Adipocyte (in vitro differentiated cells): ENCODE measurements at regions not wholly inside any gene's neighbourhood (a gene's known extent, or its start where the extent isn't known, plus 50 kb on each side); places are given as distances from the start of the nearest gene placed in this dataset.
"Not testable (repeated sequence)": the region's sequence is repeated elsewhere in the genome, so short reads cannot be mapped to it uniquely, and the experiment has no call there.

Experiments used
- DNase-seq: peaks from one replicate; pipeline ENCODE4 v3.0.0-alpha.2; 2015; ENCODE audit warnings: low read depth
- H3K27me3 ChIP-seq: replicated peaks from 2 replicates; pipeline ENCODE4 v1.7.0; 2013; ENCODE audit warnings: mild to moderate bottlenecking, low read length, moderate library complexity; ENCODE audit not compliant: control insufficient read depth, insufficient read depth
- H3K36me3 ChIP-seq: 2 replicates; pipeline ENCODE4 v1.7.0; 2013; ENCODE audit warnings: low read length, mild to moderate bottlenecking, moderate library complexity; ENCODE audit not compliant: control insufficient read depth, insufficient read depth, severe bottlenecking
- H3K4me1 ChIP-seq: 2 replicates; pipeline ENCODE4 v1.7.0; 2013; ENCODE audit warnings: mild to moderate bottlenecking, low read length, moderate library complexity; ENCODE audit not compliant: control insufficient read depth, insufficient read depth
- H3K4me3 ChIP-seq: 2 replicates; pipeline ENCODE4 v1.7.0; 2013; ENCODE audit warnings: mild to moderate bottlenecking, low read length, moderate library complexity
- H3K9ac ChIP-seq: 2 replicates; pipeline ENCODE4 v1.7.0; 2013; ENCODE audit warnings: mild to moderate bottlenecking, low read length, moderate library complexity
- H3K9me3 ChIP-seq: 2 replicates; pipeline ENCODE4 v1.7.0; 2013; ENCODE audit warnings: mild to moderate bottlenecking, low read length, moderate library complexity; ENCODE audit not compliant: control insufficient read depth

- Histone ChIP-seq H3K27me3 (no peaks in the 10 kb centered on the region), H3K4me3 (no peak overlapping the region), H3K36me3 (no peaks in the 10 kb centered on the region), H3K4me1 (no peaks in the 10 kb centered on the region), H3K9ac (no peak overlapping the region), H3K9me3 (peaks cover 4% of the 10 kb centered on the region)
- DNase-seq = no peak
These were observed 900.4 kb upstream of the MDGA2 start for GRCh38 chr14:48575772-48576171.

- H3K27me3 ChIP-seq = no peaks in the 10 kb centered on the region
- H3K36me3 ChIP-seq = no peaks in the 10 kb centered on the region
- H3K9ac ChIP-seq = no peak overlapping the region
- peaks cover 8% of the 10 kb centered on the region for H3K4me1 ChIP-seq
- H3K4me3 ChIP-seq = no peak overlapping the region
- no peak for DNase-seq
- peaks cover 13% of the 10 kb centered on the region for H3K9me3 ChIP-seq
These were observed 893.3 kb upstream of the MDGA2 start for GRCh38 chr14:48568688-48569087.

DNA sequence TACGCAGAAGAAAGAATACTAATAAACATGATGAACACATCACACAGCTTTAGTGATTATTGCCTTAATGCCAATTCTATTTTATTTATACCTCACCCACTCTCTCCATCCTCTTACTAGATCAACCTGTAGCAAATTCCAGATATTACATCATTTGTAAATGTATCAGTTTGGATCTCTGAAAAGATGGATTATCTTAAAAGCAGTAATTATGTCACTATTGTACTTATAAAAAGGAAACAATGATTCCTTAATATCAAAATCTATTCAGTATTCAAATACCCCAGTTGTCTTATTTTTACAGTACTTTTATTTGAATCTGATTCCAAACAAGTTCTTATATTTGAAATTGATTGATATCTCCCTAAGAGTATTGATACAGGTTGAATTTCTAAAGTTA is 892.8 kb upstream of the MDGA2 start:
- H3K4me3 ChIP-seq = no peak overlapping the region
- DNase-seq = no peak
- H3K9ac ChIP-seq = no peak overlapping the region
- no peaks in the 10 kb centered on the region for H3K36me3 ChIP-seq
- peaks cover 8% of the 10 kb centered on the region for H3K4me1 ChIP-seq
- H3K27me3 ChIP-seq = no peaks in the 10 kb centered on the region
- H3K9me3 ChIP-seq = peaks cover 17% of the 10 kb centered on the region

DNA sequence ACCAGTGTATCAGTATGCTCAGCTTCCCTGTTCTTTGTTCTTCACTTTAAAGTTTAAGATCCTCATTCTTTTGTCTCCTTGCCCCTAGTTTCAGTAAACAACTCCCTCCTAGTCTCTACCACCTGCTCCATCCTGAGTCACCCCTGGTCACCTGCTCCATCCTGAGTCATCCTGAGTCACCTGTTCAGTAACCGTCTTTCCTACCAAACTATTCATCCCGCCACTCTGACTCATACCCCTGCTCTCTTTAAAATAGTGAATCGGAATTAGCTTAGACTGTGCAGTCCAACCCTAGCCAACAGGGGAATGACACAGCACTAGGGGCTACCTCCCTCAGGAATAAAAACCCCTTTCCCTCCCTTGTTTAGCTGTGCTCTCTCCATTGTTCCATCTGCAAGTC is 888.1 kb upstream of the MDGA2 start:
- Histone ChIP-seq H3K4me3 (no peak overlapping the region), H3K27me3 (no peaks in the 10 kb centered on the region), H3K9me3 (peaks cover 19% of the 10 kb centered on the region), H3K36me3 (no peaks in the 10 kb centered on the region), H3K9ac (no peak overlapping the region), H3K4me1 (peaks cover 1% of the 10 kb centered on the region)
- DNase-seq = no peak

DNA sequence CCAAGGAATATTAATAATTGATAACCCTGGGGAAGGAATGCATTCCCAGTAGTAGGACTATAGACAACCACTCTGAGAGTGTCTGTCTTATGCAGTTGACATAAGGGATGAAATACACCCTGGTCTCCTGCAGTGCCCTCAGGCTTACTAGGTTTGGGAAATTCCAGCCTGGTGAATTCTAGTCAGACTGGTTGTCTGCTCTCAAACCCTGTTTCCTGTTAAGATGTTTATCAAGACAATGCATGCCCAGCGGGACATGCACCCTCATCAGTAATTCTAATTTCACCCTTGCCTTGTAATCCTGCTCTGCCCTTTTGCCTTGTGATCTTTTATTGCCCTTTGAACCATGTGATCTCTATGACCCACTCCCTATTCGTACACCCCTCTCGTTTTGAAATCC is 886.0 kb upstream of the MDGA2 start:
- peaks cover 19% of the 10 kb centered on the region for H3K9me3 ChIP-seq
- H3K9ac ChIP-seq, H3K4me1 ChIP-seq, H3K27me3 ChIP-seq, H3K36me3 ChIP-seq, H3K4me3 ChIP-seq, DNase-seq: not testable (repeated sequence)

DNA sequence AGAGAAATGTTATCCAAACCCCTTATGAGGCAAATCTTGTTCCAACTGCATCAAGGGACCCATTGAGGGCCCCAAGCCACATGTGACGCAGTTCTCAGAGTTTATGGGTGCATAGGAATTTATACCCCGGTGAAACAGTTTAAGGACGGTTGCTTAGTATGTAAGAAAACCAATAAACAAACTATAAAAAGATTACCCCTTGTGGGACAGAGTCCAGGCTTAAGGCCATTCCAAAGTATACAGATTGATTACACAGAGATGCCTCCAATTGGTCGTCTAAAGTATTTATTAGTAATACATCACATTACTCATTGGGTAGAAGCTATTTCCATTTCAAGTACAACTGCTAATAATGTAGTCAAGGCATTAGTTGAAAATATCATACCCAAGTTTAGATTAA is 885.0 kb upstream of the MDGA2 start:
- Histone ChIP-seq H3K9me3 (peaks cover 19% of the 10 kb centered on the region), H3K27me3 (no peaks in the 10 kb centered on the region), H3K4me3 (no peak overlapping the region), H3K4me1 (no peaks in the 10 kb centered on the region), H3K36me3 (no peaks in the 10 kb centered on the region), H3K9ac (no peak overlapping the region)
- no peak for DNase-seq

DNA sequence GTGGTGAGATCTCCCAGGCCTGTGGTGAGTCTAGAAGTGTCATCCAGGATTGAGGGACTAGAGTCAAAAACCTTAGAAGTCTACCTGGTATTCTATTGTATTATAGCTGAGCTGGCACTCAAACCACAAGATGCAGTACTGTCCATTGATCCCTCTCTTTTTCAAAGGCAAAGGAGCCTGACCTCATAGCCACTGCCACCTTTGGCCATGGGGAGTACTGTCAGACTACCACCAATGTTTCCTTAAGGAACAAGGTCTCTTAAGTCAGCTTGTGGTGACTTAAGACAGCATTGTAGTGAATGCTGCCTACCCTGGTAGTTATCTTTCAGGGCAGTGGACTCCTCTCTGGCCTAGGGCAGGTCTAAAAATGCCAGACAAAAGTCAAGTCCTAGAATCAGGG is 878.0 kb upstream of the MDGA2 start:
- Histone ChIP-seq H3K27me3 (no peaks in the 10 kb centered on the region), H3K9ac (no peak overlapping the region), H3K4me1 (no peaks in the 10 kb centered on the region), H3K9me3 (peaks cover 6% of the 10 kb centered on the region), H3K4me3 (no peak overlapping the region), H3K36me3 (no peaks in the 10 kb centered on the region)
- DNase-seq = no peak

DNA sequence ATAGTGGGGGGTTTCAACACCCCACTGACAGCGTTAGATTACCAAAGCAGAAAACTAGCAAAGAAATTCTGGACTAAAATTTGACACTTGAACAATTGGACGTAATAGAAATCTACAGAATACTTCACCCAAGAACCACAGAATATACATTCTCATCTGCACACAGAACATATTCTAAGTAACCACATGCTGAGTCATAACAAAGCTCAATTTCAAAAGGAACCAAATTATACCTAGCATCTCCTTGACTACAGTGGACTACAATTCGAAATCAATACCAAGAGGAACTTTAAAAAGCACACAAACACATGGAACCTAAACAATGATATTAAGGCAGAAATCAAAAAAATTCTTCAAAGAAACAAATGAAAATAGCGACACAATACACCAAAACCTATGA is 871.6 kb upstream of the MDGA2 start:
- Histone ChIP-seq H3K27me3 (no peaks in the 10 kb centered on the region), H3K4me3 (no peak overlapping the region), H3K9me3 (no peaks in the 10 kb centered on the region), H3K36me3 (no peaks in the 10 kb centered on the region), H3K9ac (no peak overlapping the region), H3K4me1 (no peaks in the 10 kb centered on the region)
- no peak for DNase-seq

- H3K9ac ChIP-seq = no peak overlapping the region
- DNase-seq = no peak
- H3K36me3 ChIP-seq = no peaks in the 10 kb centered on the region
- no peaks in the 10 kb centered on the region for H3K9me3 ChIP-seq
- H3K4me3 ChIP-seq = no peak overlapping the region
- H3K4me1 ChIP-seq = no peaks in the 10 kb centered on the region
- H3K27me3 ChIP-seq = no peaks in the 10 kb centered on the region
These were observed 862.2 kb upstream of the MDGA2 start for GRCh38 chr14:48537600-48537999.

- H3K36me3 ChIP-seq = no peaks in the 10 kb centered on the region
- no peaks in the 10 kb centered on the region for H3K9me3 ChIP-seq
- H3K9ac ChIP-seq = no peak overlapping the region
- H3K27me3 ChIP-seq = no peaks in the 10 kb centered on the region
- DNase-seq = no peak
- no peak overlapping the region for H3K4me3 ChIP-seq
- H3K4me1 ChIP-seq = no peaks in the 10 kb centered on the region
These were observed 860.9 kb upstream of the MDGA2 start for GRCh38 chr14:48536318-48536717.

- H3K4me3 ChIP-seq = no peak overlapping the region
- no peaks in the 10 kb centered on the region for H3K36me3 ChIP-seq
- H3K4me1 ChIP-seq = no peaks in the 10 kb centered on the region
- DNase-seq = no peak
- H3K9me3 ChIP-seq = no peaks in the 10 kb centered on the region
- H3K9ac ChIP-seq = no peak overlapping the region
- H3K27me3 ChIP-seq = no peaks in the 10 kb centered on the region
These were observed 852.4 kb upstream of the MDGA2 start for GRCh38 chr14:48527832-48528231.

DNA sequence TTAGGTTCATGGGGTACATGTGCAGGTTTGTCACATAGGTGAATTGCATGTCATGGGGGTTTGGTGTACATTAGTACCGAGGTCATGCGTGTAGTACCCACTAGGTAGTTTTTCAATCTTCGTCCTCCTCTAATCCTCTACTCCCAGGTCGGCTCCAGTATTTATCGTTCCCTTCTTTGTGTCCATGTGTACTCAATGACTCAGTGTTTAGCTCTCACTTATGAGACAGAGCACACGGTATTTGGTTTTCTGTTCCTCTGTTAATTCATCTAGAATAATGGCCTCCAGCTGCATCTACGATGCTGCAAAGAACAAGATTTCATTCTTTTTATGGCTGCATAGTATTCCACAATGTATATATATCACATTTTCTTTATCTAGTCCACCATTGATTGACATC is 850.9 kb upstream of the MDGA2 start:
- DNase-seq = no peak
- no peaks in the 10 kb centered on the region for H3K27me3 ChIP-seq
- H3K4me3 ChIP-seq = no peak overlapping the region
- no peaks in the 10 kb centered on the region for H3K36me3 ChIP-seq
- H3K4me1 ChIP-seq = no peaks in the 10 kb centered on the region
- H3K9me3 ChIP-seq = no peaks in the 10 kb centered on the region
- no peak overlapping the region for H3K9ac ChIP-seq
